OCI-LY1 (cell line): ENCODE measurements at regions not wholly inside any gene's neighbourhood (a gene's known extent, or its start where the extent isn't known, plus 50 kb on each side); places are given as distances from the start of the nearest gene placed in this dataset.

ENCODE experiments used
- EZH2 ChIP-seq: fragments of 200-600 bp; sonication (generic), shearing (Covaris generic); IDR thresholded peaks from 2 replicates; pipeline ENCODE4 v1.8.0; 2017; ENCODE audit warnings: borderline replicate concordance, mixed run types, mild to moderate bottlenecking, antibody characterized with exemption, low read length, moderate library complexity, mixed read lengths
- TF ChIP-seq, protein P1 (sequence below): fragments of 200-600 bp; sonication (generic), shearing (Covaris generic); IDR thresholded peaks from 2 replicates; pipeline ENCODE4 v1.5.1; 2017; ENCODE audit warnings: mild to moderate bottlenecking, antibody characterized with exemption, low read length, moderate library complexity, mixed read lengths

- TF ChIP-seq, protein P1, sequence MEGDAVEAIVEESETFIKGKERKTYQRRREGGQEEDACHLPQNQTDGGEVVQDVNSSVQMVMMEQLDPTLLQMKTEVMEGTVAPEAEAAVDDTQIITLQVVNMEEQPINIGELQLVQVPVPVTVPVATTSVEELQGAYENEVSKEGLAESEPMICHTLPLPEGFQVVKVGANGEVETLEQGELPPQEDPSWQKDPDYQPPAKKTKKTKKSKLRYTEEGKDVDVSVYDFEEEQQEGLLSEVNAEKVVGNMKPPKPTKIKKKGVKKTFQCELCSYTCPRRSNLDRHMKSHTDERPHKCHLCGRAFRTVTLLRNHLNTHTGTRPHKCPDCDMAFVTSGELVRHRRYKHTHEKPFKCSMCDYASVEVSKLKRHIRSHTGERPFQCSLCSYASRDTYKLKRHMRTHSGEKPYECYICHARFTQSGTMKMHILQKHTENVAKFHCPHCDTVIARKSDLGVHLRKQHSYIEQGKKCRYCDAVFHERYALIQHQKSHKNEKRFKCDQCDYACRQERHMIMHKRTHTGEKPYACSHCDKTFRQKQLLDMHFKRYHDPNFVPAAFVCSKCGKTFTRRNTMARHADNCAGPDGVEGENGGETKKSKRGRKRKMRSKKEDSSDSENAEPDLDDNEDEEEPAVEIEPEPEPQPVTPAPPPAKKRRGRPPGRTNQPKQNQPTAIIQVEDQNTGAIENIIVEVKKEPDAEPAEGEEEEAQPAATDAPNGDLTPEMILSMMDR: no peak
- TF ChIP-seq EZH2: no peak
Measured at GRCh38 chr1:181181792-181182585, 93.5 kb downstream of the IER5 start.
